GM12878 (cell line): ENCODE measurements at regions not wholly inside any gene's neighbourhood (a gene's known extent, or its start where the extent isn't known, plus 50 kb on each side); places are given as distances from the start of the nearest gene placed in this dataset.

ENCODE experiments used
- CTCF ChIP-seq, 3 experiments: IDR thresholded peaks in 2 of 3; conservative IDR thresholded peaks in 1 of 3; 2 replicates each; pipeline ENCODE4 v1.5.1; 2011; ENCODE audit warnings: low read depth in 3 of 3, low read length in 3 of 3, mild to moderate bottlenecking in 3 of 3, control low read depth in 2 of 3, moderate library complexity in 2 of 3, inconsistent platforms in 1 of 3, mixed read lengths in 1 of 3; ENCODE audit not compliant: control insufficient read depth in 2 of 3, insufficient read depth in 1 of 3; ENCODE audit errors: extremely low read depth in 1 of 3
- POLR2A ChIP-seq: IDR thresholded peaks from 2 replicates; pipeline ENCODE4 v1.6.1; 2011; ENCODE audit warnings: low read depth, mild to moderate bottlenecking, low read length
- POLR2AphosphoS5 ChIP-seq: IDR thresholded peaks from 2 replicates; pipeline ENCODE4 v1.6.1; 2011; ENCODE audit warnings: mild to moderate bottlenecking, low read length, inconsistent platforms
- RAD51 ChIP-seq: fragments of 450-650 bp; IDR thresholded peaks from 2 replicates; pipeline ENCODE4 v1.6.1; 2016; ENCODE audit warnings: moderate library complexity, mild to moderate bottlenecking, inconsistent platforms
- SIN3A ChIP-seq: IDR thresholded peaks from 2 replicates; pipeline ENCODE4 v1.6.1; 2012; ENCODE audit warnings: low read depth, low read length, improper control_type of control experiment
- STAT3 ChIP-seq: IDR thresholded peaks from 2 replicates; pipeline ENCODE4 v1.6.1; 2011; ENCODE audit warnings: low read depth, low read length, improper control_type of control experiment
- SUPT20H ChIP-seq: IDR thresholded peaks from 2 replicates; pipeline ENCODE4 v1.6.1; 2011; ENCODE audit warnings: low read depth, mild to moderate bottlenecking, low read length, moderate library complexity, borderline replicate concordance; ENCODE audit not compliant: control insufficient read depth
- ZNF274 ChIP-seq: IDR thresholded peaks from one replicate; pipeline ENCODE4 v1.8.0; 2011; ENCODE audit not compliant: insufficient read length, insufficient read depth

GRCh38 chr1:68873144-68873543, 376.3 kb upstream of the DEPDC1 start:
- TF ChIP-seq CTCF (IDR thresholded peaks at IDR 0.05 in 2 of 3, conservative IDR thresholded peaks at IDR 0.05 in 1 of 3; ENCODE audit: control insufficient read depth in 2 of 3, extremely low read depth in 1 of 3, insufficient read depth in 1 of 3, low read depth in 3 of 3, low read length in 3 of 3) (no peak), ZNF274 (no peak), POLR2AphosphoS5 (no peak), SIN3A (no peak), STAT3 (no peak), RAD51 (no peak), SUPT20H (no peak), POLR2A (no peak)
